ENCODE measurements at regions not wholly inside any gene's neighbourhood (a gene's known extent, or its start where the extent isn't known, plus 50 kb on each side); places are given as distances from the start of the nearest gene placed in this dataset.

- FAIRE-seq: no peak
- Histone ChIP-seq H3K27ac (ENCODE audit: low read depth, low read length) (no peak overlapping the region), H4K20me1 (replicated peaks in 1 of 2; ENCODE audit: control insufficient read depth in 1 of 2, insufficient read depth in 2 of 2, low read length in 2 of 2) (no peaks in the 10 kb centered on the region)
These were observed 168.1 kb upstream of the MBNL1 start for GRCh38 chr3:152100491-152101132.

More at GRCh38 chr3:152100491-152101132, 168.1 kb upstream of the MBNL1 start:
- TF ChIP-seq CEBPB (IDR thresholded peaks at IDR 0.05; ENCODE audit: low read depth, low read length) (peak; percentile 100), SRF (IDR thresholded peaks at IDR 0.05; ENCODE audit: low read depth, low read length) (peak; percentile 71), BRCA1 (IDR thresholded peaks at IDR 0.05; ENCODE audit: low read depth, low read length) (no peak), FOSL1 (IDR thresholded peaks at IDR 0.05; ENCODE audit: insufficient read depth, low read depth, low read length) (no peak)
- H3K4ac ChIP-seq (replicated peaks; ENCODE audit: insufficient read length, low read depth, low read length): no peak overlapping the region
- H3K36me3 ChIP-seq (ENCODE audit: control insufficient read depth in 2 of 4, insufficient read depth in 4 of 4, low read length in 3 of 4): no peaks in the 10 kb centered on the region
- no peak overlapping the region for H2BK12ac ChIP-seq (ENCODE audit: low read depth, low read length)
- H3K4me1 ChIP-seq (replicated peaks in 1 of 4; ENCODE audit: control insufficient read depth in 3 of 4, insufficient read depth in 4 of 4, low read length in 3 of 4): no peaks in the 10 kb centered on the region
- no peak overlapping the region for H2BK5ac ChIP-seq (ENCODE audit: low read depth, low read length)
- H3K27me3 ChIP-seq (replicated peaks in 1 of 4; ENCODE audit: control insufficient read depth in 3 of 4, extremely low read depth in 1 of 4, insufficient read depth in 3 of 4, low read length in 3 of 4): no peaks in the 10 kb centered on the region
- no peak overlapping the region for H2BK20ac ChIP-seq (ENCODE audit: low read length)
- H3K4me3 ChIP-seq (ENCODE audit: extremely low read depth in 1 of 4, insufficient read depth in 2 of 4, low read depth in 3 of 4, low read length in 4 of 4): no peak overlapping the region
- H3K4me2 ChIP-seq (ENCODE audit: insufficient read depth in 1 of 2, low read depth in 2 of 2, low read length in 2 of 2): no peak overlapping the region
- H4K91ac ChIP-seq (replicated peaks; ENCODE audit: insufficient read length, low read length): no peak overlapping the region
- H2BK15ac ChIP-seq (ENCODE audit: low read length): no peak overlapping the region
- no peak overlapping the region for H4K8ac ChIP-seq (ENCODE audit: extremely low read depth, insufficient read depth, low read length)
- H3K14ac ChIP-seq (ENCODE audit: insufficient read length): no peak overlapping the region
- H3K18ac ChIP-seq (ENCODE audit: extremely low read depth, low read length): no peak overlapping the region
- H4K5ac ChIP-seq (ENCODE audit: insufficient read length, low read depth, low read length): no peak overlapping the region
- H2BK120ac ChIP-seq (replicated peaks; ENCODE audit: low read depth, low read length): no peak overlapping the region
- no peaks in the 10 kb centered on the region for H3K79me1 ChIP-seq (ENCODE audit: low read depth, low read length)
- no peaks in the 10 kb centered on the region for H3K79me2 ChIP-seq (ENCODE audit: control insufficient read depth in 1 of 2, insufficient read depth in 2 of 2, low read length in 2 of 2)
- H2AK5ac ChIP-seq (ENCODE audit: low read depth, low read length): no peak overlapping the region
- H2AFZ ChIP-seq (ENCODE audit: low read length): no peak overlapping the region
- no peaks in the 10 kb centered on the region for H3K23me2 ChIP-seq (ENCODE audit: low read depth, low read length)
- no peak for DNase-seq (ENCODE audit: low read depth in 1 of 2, low spot score in 2 of 2)
- 92% methylated on average over 3 of the region's 3 CpGs; no CpG with 5 or more reads in 1 of the 2 experiments for WGBS, 2 experiments (ENCODE audit: extremely low coverage in 1 of 2, insufficient coverage in 1 of 2, insufficient read length in 1 of 2, insufficient replicate concordance in 2 of 2, low coverage in 1 of 2, low lambda C conversion rate in 2 of 2, missing lambda C conversion rate in 1 of 2)
- ChIA-PET POLR2A (ENCODE audit: partially characterized antibody) (no interaction called here), CTCF (ENCODE audit: partially characterized antibody) (interaction anchor here (1.7 kb wide), 1 partner anchor 29 kb away, joined by 7 read pairs; no protein-coding TSS in a partner anchor)
- no peaks in the 10 kb centered on the region for H3K9me3 ChIP-seq (ENCODE audit: insufficient read depth in 2 of 2, low read depth in 1 of 2, low read length in 1 of 2)
- H3K23ac ChIP-seq (ENCODE audit: insufficient read length): no peak overlapping the region
- H3K9ac ChIP-seq (replicated peaks in 1 of 4; ENCODE audit: extremely low read depth in 1 of 4, low read depth in 3 of 4, low read length in 3 of 4): no peak overlapping the region
- no peak overlapping the region for H3K56ac ChIP-seq (replicated peaks; ENCODE audit: insufficient read length, low read depth, low read length)
